ENCODE measurements at regions not wholly inside any gene's neighbourhood (a gene's known extent, or its start where the extent isn't known, plus 50 kb on each side); places are given as distances from the start of the nearest gene placed in this dataset.
A peak's percentile ranks its signal among the peaks of the same experiment; 100 is the strongest.
"Not testable (repeated sequence)": the region's sequence is repeated elsewhere in the genome, so short reads cannot be mapped to it uniquely, and the experiment has no call there.

DNA sequence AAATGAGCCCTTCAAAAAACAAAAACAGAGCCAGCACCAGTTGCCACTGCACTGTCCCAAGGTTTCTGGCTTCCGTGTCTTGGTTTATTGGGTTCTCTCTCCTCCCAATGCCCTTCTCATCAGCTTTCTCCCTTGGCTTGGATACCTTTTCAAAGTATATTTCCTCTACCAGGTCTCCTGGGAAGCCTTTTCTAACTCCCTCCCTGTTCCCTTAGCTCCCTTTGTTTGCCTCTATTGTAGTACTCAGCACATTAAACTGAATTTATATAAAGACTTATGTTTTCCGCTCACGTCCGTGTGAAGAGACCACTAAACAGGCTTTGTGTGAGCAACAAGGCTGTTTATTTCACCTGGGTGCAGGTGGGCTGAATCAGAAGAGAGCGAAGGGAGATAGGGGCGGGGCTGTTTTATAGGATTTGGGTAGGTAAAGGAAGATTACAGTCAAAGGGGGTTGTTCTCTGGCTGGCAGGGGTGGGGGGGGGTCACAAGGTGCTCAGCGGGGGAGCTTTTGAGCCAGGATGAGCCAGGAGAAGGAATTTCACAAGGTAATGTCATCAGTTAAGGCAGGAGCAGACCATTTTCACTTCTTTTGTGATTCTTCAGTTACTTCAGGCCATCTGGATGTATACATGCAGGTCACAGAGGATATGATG lies 89.7 kb upstream of the DNAH14 start:
- ATAC-seq; DNase-seq; intact Hi-C loops (cut with DNase I, micrococcal nuclease): not testable (repeated sequence)

DNA sequence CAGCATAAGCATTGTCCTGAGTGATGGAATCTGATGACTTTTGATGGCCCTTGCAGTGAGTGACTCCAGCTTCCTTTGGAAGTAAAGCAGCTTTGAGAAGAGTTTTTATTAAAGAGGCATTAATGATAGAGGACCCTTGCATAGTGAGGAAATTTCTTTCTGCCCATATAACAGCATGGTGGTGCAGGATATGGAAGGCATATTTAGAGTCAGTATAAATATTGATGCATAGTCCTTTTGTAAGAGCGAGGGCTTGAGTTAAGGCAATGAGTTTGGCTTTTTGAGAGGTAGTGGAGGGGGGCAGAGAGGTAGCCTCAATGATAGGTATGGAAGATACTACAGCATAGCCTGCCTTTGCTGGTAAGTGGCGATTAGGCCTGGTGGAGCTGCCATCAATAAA lies 87.7 kb upstream of the DNAH14 start:
- DNase-seq; intact Hi-C loops (cut with DNase I, micrococcal nuclease); ATAC-seq: not testable (repeated sequence)

DNA sequence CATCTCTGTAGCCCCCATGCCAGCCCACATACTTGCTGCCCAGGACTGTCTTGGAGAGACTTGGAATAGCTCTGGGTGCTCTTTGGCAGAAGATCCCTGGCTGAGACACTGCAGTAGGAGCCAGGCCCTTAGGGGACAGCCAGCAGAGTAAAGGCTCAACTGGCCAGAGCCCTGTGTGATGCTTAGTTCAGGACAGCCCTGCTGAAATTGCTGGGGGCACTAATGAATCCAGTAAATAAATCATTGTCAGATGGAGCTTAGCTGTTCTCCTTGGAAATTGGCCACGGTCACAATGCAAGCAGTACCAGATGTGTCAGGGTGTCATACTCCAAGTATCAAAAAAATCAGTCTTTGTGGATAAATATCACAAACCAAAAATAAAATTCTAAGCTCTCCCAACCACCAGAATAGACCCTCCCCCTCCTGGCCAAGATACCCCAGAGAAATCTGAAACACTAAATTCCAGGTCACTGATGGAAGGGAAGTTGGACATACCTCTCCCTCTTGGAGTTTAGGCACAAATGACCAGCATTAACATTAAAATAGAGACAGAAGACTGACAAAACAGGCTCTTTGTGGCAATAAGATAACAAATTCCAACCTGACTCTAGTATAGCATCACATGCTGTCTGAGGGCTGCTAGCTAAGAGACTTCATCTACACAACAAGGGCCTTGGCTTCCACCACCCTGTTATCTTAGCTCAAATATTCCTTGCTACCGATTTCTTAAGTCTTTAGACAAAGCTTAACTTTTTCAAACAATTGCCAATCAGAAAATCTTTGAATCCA lies 83.2 kb upstream of the DNAH14 start:
- DNase-seq, result no peak

DNA sequence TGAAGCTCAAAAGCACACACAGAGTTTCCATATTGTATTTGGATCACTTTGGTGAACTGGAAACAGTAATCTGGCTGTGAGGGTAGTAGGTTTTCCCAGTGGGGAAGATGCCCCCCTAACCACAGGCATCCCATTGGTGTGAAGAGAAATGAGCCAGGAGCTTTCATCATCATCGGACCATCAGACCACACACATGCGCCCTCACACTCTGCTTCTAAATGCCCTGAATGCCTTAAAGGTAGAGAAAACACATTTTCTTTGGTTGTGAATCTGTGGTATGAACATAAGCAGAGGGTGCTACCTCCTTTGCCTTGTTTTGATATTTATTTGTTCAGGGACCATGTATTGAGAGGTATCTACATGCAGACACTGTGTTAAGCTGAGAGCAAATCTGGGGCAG lies 79.0 kb upstream of the DNAH14 start:
- DNase-seq (no peak), ATAC-seq (no peak)
- intact Hi-C loops (cut with DNase I, micrococcal nuclease), result loop anchor here (10.0 kb wide), 1 partner anchor 206 kb away; no protein-coding TSS in a partner anchor

More for the DNA sequence above, 83.2 kb upstream of the DNAH14 start:
- no peak for ATAC-seq
- intact Hi-C loops (cut with DNase I, micrococcal nuclease), result no loop called here

DNA sequence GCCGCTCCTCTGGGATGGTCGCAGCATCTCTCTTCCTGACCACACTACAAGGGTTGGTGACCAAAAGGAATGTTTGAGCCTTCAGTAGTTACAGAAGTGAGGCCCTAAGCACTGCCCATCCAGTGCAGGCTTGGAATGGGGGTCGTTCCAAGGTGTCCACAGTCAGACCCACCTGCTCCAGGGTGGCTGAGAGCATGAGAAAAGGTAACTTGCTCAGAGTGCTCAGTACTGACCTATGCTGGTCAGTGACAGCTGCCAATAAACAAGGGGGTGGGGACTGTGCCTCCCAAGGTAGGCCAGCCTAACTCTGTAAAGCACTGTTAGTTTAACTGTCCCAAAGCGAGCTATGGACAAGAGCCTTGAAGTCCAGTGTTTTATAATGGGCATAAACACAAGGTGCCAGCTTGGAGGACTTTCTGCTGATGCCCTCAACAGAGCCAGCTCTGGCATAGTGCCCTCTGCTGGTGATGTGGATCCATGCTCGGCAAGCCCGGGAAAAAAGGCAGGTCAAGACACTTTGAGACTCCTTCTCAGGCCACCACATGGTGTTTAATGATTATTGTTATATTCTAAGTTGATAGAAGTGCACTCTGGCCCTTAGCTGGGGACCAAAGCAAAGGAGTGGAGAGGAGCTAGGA lies 78.1 kb upstream of the DNAH14 start:
- intact Hi-C loops (cut with DNase I, micrococcal nuclease), result loop anchor here (10.0 kb wide), 1 partner anchor 207 kb away; no protein-coding TSS in a partner anchor
- ATAC-seq, result peak; percentile 84
- DNase-seq, result peak; percentile 36 to 77

DNA sequence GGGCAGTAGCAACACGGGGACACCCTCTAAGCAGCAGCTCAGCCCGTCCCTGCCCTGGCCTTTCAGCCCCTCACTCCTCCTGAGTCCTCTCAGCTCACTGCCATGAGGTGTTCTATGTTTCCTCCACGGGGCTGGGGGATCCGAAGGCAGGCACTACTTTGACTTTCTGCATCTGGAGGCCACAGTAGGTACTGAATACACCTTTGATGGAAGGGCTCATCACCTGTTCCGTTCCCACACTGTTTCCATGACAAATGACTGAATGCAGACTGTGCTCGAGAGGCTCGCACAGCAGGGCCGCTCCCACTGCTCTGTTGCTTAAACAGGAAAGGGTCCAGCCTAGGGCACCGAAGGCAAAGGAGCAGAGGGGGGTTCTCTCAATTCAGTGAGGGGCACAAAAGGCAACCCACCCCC lies 77.6 kb upstream of the DNAH14 start:
- no peak for ATAC-seq
- no peak for DNase-seq
- intact Hi-C loops (cut with DNase I, micrococcal nuclease), result loop anchor here (10.0 kb wide), 1 partner anchor 207 kb away; no protein-coding TSS in a partner anchor

DNA sequence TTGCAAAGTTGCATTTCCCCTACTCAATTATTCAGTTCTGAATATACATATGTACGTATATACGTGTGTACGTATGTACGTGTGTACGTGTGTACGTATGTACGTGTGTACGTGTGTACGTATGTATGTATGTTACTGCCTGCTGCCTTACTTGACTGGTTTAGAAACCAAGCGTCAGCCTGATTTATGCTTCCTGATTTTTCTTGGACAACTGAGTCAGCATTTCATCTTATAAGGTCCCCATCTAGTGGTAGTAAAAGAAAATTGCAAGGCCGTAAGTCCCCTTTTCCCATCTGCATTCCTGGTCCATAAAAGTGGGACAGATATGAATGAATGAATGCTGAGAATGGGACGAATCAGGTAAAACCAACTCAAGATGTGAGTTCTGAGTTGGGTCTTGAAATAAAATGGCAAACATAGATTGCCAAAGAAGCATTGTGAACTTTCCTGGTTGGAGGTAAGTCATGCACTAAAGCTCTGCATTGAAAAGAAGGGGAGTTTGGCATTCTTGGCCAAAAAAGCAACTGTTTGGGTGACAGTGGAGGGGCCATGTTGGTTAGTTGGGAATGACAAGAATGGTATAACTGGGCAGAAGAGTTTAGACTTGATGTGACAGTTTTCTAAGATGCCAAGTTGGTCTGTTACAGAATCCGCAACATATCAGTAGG lies 76.4 kb upstream of the DNAH14 start:
- DNase-seq (no peak), ATAC-seq (peak; percentile 60)
- intact Hi-C loops (cut with DNase I, micrococcal nuclease), result loop anchor here (10.0 kb wide), 1 partner anchor 208 kb away; no protein-coding TSS in a partner anchor

DNA sequence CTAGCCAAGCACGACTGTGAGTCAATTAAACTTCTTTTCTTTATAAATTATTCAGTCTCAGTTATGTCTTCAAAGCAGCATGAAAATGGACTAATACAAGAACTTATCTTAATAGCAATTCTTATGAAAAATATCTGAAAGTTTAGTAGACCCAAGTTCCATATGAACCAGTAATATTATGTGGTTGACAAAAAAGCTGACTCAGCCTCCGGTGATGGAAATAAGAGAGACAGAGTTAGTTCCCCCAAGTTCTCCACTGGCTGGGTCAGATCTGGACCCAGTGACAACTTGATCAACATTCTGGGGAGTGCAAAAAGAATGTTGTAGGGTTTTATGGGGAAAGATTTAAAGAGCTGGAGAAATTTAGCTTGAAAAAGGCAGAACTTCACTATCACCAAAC lies 72.5 kb upstream of the DNAH14 start:
- DNase-seq (no peak), ATAC-seq (no peak)
- intact Hi-C loops (cut with DNase I, micrococcal nuclease), result loop anchor here (5.0 to 10.0 kb wide), 2 partner anchors 212 to 345 kb away; no protein-coding TSS in a partner anchor

DNA sequence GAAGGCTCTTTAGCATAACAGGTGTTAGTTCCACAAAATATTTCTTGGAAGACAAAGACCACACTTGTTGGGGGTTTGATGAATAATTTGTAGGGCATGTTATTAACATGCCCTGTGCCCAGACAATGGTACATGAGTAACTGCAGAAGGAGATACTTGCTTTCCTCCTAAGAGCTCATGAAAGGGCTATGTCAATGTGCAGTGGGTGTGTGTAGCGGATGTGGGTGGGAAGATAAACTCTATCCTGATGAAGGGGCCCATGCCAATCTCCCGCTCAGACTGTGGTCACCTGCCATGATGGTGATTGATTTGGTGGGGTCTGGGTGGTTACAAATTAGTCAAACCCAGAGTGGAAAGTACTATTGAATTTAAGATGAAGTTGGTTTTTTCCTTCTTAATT lies 69.8 kb upstream of the DNAH14 start:
- ATAC-seq, result no peak
- DNase-seq, result no peak
- intact Hi-C loops (cut with DNase I, micrococcal nuclease), result loop anchor here (5.0 to 10.0 kb wide), 2 partner anchors 215 to 347 kb away; no protein-coding TSS in a partner anchor

DNA sequence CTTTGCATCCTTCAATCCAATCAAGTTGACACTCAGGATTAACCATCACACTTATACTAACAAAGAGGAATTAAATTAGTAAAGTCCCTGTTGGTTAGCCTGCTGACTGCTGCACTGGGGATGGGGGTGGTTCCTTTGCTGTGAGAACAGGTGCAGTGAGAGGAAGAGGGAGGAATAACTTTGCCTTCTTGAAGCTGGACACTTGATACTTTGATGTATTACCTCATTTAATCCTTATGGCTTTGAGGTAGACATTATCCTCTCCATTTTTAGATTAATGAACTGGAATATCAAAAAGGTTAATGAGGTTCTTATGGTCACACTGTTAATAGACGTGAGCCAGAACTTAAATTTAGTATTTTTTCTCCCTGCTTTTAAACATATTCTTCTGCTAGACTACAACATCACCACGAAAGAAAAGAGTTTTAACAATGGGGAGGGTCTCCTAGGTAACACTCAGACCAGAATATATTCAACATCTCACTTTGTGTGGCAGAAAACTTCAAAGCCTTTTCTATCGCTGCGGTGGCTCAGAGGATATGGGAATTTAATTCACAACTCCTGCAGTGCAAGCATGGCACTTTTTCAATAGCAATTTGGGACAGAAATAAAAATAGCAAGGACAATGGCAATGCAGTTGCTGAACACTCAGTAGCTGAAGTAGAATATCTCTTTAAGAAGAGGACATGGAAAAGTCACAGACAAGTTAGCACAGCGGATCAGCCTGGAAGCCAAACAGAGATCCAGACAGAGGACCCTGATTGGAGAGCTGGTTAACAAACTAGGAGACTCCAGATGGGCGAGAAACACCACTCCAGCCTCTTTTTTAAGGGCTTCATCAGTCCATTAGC lies 68.8 kb upstream of the DNAH14 start:
- intact Hi-C loops (cut with DNase I, micrococcal nuclease), result no loop called here
- DNase-seq (no peak), ATAC-seq (no peak)

DNA sequence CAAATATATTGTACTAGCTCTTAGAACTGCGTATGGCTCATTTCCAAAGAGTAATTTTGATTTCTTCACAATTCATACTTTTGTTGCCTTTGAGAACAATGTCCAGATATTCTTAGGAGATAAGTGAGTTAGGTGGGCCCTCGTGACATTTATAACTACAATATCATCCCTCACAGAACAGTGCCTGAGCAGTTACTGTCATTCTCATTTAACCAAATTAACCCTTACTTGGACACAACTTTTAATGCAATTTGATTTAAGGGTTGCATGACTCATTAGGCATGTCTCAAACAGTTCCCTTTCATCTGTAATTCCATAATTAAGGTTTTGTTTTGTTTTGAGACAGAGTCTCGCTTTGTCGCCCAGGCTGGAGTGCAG lies 68.1 kb upstream of the DNAH14 start:
- ATAC-seq (no peak), DNase-seq (no peak)
- intact Hi-C loops (cut with DNase I, micrococcal nuclease), result no loop called here

DNA sequence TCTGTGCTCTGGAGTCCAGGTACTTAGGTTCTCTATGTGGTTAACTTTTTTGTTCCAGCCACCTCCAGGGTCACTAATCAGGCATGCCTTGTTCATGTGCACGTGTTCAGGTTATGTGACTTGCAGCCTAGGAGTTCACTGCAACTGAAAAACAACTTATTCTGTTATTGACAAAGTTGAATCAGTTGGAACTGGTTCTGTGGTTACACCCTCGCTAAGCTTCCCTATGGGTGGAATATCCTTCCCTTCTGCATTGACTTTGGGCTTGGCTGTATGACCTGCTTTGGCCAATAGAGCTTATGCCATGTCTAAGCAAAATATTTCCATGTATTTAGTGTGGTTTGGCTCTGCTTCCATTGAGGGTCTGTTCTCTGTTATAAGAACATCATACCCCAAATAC lies 66.0 kb upstream of the DNAH14 start:
- DNase-seq, result no peak
- ATAC-seq, result no peak

DNA sequence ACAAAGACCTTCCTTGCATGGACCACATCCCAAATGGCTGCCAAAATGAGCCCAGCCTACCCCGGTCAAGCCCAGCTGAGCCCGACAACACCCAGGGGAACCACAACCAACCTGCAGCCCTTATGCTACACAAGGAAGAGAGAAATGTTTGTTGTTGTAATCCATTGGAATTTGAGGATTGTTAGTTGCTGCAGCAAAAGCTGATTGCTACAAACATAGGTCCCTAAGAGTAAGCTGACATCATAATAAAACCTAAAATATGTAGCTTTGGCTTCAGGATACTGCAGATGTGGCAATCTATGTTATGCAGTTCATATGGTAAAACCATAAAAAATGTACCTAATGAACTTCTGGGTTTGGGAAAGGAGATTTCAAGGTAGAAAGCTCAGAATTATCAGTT lies 65.5 kb upstream of the DNAH14 start:
- DNase-seq, result no peak
- ATAC-seq, result no peak
- intact Hi-C loops (cut with DNase I, micrococcal nuclease), result no loop called here

More for the DNA sequence above, 66.0 kb upstream of the DNAH14 start:
- intact Hi-C loops (cut with DNase I, micrococcal nuclease), result no loop called here

DNA sequence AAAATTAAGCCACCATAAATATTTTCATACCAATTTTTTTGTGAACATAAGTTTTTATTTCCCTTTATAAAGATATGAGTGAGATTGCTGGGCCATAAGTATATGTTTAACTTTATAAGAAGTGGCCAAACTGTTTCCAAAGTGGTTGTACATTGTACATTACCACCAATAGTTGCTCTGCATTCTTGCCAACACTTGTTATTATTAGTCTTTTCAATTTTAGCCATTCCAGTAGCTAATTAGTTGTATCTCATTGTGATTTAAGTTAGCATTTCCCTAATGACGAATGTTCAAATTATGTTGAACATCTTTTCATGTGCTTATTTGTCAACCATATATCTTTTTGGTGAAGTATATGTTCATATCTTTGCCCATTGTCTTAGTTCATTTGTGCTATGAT lies 64.0 kb upstream of the DNAH14 start:
- DNase-seq (no peak), ATAC-seq (no peak)
- intact Hi-C loops (cut with DNase I, micrococcal nuclease), result no loop called here

DNA sequence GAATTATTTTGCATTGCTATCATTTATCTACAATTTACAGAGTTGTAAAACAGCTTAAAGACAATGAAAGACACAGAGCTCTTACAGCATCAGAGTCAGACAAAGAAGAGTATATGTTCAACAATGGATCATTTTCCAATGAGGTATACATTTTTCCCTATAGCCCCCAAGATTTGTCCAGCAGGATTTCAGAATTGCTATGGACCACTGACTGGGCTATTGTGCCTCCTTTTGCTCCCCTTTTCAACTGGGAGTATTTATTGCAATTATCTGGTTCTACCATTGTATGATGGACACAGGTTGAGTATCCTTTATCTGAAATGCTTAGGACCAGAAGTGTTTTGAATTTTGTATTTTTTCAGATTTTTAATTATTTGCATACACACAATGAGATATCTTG lies 62.5 kb upstream of the DNAH14 start:
- no peak for ATAC-seq
- intact Hi-C loops (cut with DNase I, micrococcal nuclease), result no loop called here

DNA sequence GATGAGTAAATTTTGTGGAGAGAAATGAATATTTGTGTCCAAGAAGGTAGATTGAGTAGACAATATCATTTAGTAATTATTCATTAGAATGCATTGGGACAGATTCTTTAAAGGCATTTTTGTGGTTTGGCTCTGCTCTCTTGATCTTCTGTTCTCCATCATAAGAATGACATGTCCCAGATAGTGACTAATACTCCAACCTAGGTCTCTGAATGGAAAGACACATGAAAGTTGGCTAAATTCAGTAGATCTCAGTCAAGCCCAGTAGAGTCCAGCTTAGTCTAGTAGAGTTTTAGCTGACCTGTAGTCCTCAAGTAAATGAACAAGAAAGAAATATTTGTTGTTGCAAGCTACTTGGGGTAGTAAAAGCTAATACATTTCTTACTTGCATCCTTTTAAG lies 61.8 kb upstream of the DNAH14 start:
- DNase-seq (no peak), ATAC-seq (no peak)
- intact Hi-C loops (cut with DNase I, micrococcal nuclease), result no loop called here

More for the DNA sequence above, 62.5 kb upstream of the DNAH14 start:
- no peak for DNase-seq

DNA sequence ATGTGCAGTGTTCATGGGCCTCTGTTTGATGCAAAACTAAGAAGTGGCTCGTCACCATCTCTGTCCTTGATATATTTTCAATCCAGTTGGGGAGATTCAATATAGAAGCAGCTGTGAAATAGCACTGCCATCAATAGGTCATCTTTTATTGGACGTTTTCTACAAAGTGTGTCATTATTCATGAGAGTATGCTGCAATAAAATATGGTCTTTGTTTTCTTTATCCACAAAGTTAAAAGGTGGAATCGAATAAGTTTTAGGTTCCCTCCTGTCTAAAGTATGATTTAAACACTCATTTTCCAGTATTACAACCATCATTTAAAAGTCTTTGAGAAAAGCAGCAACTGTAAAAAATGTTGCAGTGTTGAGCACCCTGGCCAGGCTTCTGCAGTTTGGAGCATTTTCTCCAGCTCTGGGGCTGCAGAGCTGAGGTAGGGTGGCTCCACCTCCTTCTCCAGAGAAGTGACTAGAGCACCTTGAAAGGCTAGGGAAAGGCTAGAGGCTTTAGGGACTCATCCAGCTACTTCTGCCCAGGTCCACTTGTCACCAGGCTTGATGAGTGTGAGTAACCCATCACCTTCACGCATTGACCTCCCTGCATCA lies 56.5 kb upstream of the DNAH14 start:
- intact Hi-C loops (cut with DNase I, micrococcal nuclease), result no loop called here
- no peak for DNase-seq
- peak; percentile 48 for ATAC-seq

All from left colon (tissue), 2 donors.